ENCODE measurements at regions not wholly inside any gene's neighbourhood (a gene's known extent, or its start where the extent isn't known, plus 50 kb on each side); places are given as distances from the start of the nearest gene placed in this dataset.
"Not testable (repeated sequence)": the region's sequence is repeated elsewhere in the genome, so short reads cannot be mapped to it uniquely, and the experiment has no call there.

- DNase-seq (ENCODE audit: low read depth in 4 of 4, low spot score in 3 of 4): no peak
These were observed 481.9 kb downstream of the CHSY3 start for GRCh38 chr5:130386155-130386554.

- DNase-seq (ENCODE audit: low read depth in 4 of 4, low spot score in 3 of 4): no peak
These were observed 481.4 kb downstream of the CHSY3 start for GRCh38 chr5:130385656-130386055.

DNA sequence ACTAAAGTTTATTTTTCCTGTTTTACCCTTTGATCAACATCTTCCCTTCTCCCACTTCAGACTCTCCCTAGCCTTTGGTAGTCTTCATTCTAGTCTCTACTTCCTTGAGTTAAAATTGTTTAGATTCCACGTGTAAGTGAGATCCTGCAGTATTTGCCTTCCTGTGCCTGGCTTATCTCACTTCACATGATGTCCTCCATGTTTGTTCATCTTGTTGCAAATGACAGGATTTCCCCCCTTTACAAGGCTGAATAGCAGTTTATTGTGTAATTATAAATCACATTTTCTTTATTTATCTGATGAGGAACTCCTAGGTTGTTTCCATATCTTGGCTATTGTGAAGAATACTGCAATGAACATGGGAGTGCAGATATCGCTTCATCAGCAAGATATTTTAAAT, 461.7 kb downstream of the CHSY3 start:
- DNase-seq (ENCODE audit: low read depth in 4 of 4, low spot score in 3 of 4): no peak

DNA sequence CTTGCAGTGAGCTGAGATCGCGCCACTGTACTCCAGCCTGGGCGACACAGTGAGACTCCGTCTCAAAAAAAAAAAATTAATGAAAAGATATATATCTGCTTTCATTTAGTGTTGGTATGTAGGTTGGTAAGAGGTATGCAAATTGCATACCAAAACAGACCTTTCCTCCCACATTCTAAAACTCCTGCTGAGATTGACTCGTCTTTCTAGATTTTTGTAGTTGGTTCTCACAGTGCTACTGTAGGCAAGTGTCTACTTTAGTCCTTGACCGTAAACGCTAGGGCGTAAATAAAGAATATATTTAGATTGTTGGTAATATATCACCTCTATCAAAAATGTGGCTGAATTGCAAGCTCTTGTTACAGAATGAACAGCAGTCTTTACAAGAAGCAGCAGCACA, 445.9 kb downstream of the CHSY3 start:
- DNase-seq (ENCODE audit: low read depth in 4 of 4, low spot score in 3 of 4): no peak

DNA sequence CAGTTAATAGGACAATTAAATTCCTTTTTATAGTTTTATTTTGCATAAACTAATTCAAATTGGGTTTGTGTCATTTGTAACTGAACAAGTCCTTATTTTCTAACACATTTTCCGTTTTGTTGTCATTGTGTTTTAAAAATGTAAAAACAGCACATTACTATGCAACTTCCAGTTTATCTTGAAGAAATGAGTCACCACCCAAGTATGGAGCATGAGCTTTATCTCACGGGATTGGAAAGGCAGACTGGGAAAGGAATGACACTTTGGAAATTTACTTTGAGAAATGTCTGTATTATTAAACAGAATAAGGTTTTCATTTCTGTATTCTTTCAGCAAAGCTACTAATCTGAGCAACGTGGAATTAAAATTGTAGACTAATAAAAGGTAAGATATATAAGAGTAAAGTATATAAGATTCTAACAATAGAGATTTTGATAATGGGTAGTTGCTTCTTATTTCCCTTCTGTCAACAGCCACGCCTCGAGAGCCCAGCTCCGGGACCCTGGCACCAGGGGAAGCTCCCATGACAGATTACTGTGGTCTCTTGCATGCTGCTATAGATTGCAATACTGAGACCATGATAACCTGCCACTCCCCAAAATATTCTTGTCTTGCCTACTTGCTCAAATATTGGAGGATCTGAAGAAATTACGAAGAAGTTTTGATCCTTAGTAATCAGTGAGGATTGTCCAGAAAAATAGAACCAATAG, 433.1 kb downstream of the CHSY3 start:
- no peak for DNase-seq (ENCODE audit: low read depth in 4 of 4, low spot score in 3 of 4)

- DNase-seq (ENCODE audit: low read depth in 4 of 4, low spot score in 3 of 4): no peak
These were observed 430.9 kb downstream of the CHSY3 start for GRCh38 chr5:130335117-130335516.

- no peak for DNase-seq (ENCODE audit: low read depth in 4 of 4, low spot score in 3 of 4)
These were observed 428.8 kb downstream of the CHSY3 start for GRCh38 chr5:130333089-130333488.

- DNase-seq (ENCODE audit: low read depth in 4 of 4, low spot score in 3 of 4): no peak
These were observed 427.1 kb downstream of the CHSY3 start for GRCh38 chr5:130331332-130331731.

GRCh38 chr5:130324953-130325671, 420.8 kb downstream of the CHSY3 start:
- DNase-seq (ENCODE audit: low read depth in 4 of 4, low spot score in 3 of 4): no peak

DNA sequence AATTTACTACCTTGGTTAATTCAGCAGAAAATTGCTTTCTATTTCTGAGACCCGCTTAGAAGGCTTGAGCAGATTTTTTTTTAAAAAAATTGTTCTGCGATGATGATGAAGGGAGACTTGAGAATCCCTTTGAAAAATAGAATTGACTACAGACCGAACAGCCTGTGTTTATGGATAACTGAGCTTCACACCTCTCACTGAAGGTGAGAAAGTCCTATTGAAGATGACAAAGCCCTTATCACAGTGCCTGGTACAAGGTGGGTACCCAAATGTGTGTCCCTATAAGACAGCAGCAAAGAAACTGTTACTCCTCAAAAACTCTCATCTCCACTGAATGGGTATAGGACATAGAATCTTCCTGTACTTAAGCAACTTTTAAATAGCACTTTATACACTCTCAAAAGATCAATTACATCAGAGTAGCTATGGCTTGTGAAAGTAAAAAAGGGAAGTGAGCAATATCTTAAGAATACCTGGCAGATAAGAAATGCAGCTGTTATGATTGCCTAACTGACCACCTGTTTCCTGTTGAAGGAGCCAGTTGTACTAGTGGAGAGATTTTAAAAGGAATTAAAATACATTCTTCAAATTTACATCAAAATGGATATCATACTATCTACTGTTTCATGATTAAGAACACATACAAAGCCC, 419.7 kb downstream of the CHSY3 start:
- no peak for DNase-seq (ENCODE audit: low read depth in 4 of 4, low spot score in 3 of 4)

DNA sequence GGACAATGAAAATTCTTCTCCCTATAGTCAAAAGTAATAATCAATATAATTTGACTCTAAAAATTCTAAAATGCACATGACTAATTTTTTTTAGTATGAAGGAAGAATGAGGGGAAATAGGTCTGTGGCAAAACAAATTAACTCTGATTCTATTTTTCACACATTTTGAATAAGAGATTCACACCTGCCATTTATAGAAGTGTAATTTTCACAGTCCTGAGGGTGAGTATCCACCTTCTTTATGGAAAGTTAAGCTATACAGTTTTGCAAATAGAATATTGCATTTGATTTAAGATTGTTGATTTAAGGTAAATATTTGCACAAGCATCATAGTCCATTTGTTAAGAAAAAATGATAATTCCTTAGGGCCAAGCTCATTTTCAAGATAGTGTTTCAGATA, 417.7 kb downstream of the CHSY3 start:
- DNase-seq (ENCODE audit: low read depth in 4 of 4, low spot score in 3 of 4): no peak

DNA sequence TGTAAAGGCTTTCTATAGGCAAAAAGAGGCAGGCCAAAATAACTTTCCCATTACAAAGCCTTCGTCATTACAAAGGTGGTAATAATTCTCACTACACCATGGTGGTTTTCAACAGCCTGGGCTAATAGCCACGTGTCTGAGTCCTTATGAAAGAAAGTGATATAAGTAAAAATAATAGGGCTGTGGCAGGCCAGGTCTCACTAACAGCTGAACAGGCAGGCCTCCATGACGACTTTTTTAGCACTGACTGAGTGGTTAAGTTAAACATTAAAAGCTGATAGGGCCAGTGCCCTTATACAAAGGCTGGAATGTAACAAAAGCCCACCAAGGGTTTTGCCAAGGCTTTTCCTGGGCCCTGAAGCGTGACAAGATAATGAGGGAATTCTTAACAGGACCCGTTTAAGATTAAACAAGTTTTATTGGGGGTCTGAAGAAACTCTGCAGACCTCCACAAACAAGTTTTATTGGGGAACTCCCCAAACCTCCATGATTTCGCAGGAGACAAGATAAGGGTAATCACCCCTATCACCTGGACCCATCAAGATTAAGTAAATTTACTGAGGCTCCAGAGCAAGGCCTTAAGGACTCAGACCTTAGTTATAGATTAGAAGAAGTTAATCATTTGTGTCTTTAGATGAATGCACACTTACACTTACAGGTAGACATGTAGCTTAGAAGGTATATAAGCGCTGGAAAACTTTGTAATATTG, 412.9 kb downstream of the CHSY3 start:
- peak; percentile 16 to 48 (median 32) for DNase-seq (ENCODE audit: low read depth in 4 of 4, low spot score in 3 of 4)

- DNase-seq (ENCODE audit: low read depth in 4 of 4, low spot score in 3 of 4): no peak
These were observed 391.0 kb downstream of the CHSY3 start for GRCh38 chr5:130295235-130295634.

GRCh38 chr5:130294798-130295197, 390.5 kb downstream of the CHSY3 start:
- DNase-seq (ENCODE audit: low read depth in 4 of 4, low spot score in 3 of 4): not testable (repeated sequence)

- no peak for DNase-seq (ENCODE audit: low read depth in 4 of 4, low spot score in 3 of 4)
These were observed 386.0 kb downstream of the CHSY3 start for GRCh38 chr5:130290219-130290618.

GRCh38 chr5:130289132-130290088, 385.1 kb downstream of the CHSY3 start:
- no peak for DNase-seq (ENCODE audit: low read depth in 4 of 4, low spot score in 3 of 4)

DNA sequence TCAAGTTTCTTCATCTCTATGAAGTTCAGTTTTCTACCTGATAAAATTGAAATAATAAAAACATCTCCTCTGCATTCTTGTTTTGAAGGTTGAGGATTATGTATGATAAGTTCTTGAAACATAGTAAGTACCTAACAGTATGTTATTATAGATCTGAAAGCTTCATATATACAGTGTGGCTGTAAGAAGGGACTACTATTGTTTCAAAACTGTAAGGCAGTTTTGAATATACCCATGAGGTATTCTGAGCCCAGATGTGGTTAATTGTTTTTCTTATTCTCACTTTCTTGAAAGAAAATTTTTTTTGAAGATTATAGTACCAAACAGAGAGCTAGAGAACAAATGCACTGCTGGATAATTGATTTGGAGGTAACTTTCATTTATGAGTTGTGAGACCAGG, 383.2 kb downstream of the CHSY3 start:
- DNase-seq (ENCODE audit: low read depth in 4 of 4, low spot score in 3 of 4): no peak

DNA sequence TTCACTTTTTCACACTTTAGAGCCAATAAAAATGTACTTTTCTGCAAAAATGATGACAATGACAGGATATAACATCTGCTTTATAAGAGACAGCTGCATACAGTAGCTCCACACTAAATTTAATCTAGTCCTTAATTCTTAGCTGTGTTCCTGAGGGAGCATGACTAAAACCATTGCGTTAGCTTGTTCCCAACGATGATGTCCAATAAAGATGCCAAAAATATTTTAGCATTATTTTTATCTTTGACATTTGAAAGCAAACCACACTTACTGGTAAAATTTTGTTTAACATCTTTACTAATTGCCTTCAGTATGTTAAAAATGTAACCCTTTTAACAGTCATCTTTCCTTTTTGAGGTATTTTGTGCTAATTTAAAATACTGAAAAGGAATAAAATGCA, 382.7 kb downstream of the CHSY3 start:
- DNase-seq (ENCODE audit: low read depth in 4 of 4, low spot score in 3 of 4): no peak

DNA sequence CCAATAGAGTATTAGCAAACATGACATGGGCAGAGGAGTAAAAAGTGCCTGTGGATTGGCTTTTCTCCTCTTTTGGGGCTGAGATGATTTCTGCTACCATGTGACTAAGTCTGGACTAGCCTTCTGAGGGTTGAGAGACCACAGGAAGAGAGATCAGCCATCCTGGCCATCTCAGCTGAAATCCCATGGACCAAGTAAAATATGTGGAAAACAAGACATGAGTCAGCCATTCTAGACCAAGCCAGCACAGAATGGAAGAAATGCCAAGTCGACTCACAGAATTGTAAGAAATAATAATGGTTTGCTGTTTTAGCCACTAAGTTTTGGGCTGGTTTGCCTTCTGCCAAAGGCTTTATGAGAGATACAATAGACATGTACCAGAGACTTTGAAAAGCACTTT, 377.8 kb downstream of the CHSY3 start:
- no peak for DNase-seq (ENCODE audit: low read depth in 4 of 4, low spot score in 3 of 4)

Data from right renal pelvis (tissue), 4 donors.